Epithelial cell of proximal tubule (primary cell): ENCODE measurements at regions not wholly inside any gene's neighbourhood (a gene's known extent, or its start where the extent isn't known, plus 50 kb on each side); places are given as distances from the start of the nearest gene placed in this dataset.

Experiments used
- DNase-seq: peaks from one replicate; pipeline ENCODE4 v3.0.0-alpha.2; 2011; ENCODE audit warnings: low read depth
- H3K4me3 ChIP-seq: 2 replicates; pipeline ENCODE4 v1.5.1; 2011; ENCODE audit warnings: low read depth, mild to moderate bottlenecking, low read length
- TF ChIP-seq, protein P1 (sequence below): conservative IDR thresholded peaks from 2 replicates; pipeline ENCODE4 v1.5.1; 2012; ENCODE audit warnings: low read depth, mild to moderate bottlenecking, low read length

DNA sequence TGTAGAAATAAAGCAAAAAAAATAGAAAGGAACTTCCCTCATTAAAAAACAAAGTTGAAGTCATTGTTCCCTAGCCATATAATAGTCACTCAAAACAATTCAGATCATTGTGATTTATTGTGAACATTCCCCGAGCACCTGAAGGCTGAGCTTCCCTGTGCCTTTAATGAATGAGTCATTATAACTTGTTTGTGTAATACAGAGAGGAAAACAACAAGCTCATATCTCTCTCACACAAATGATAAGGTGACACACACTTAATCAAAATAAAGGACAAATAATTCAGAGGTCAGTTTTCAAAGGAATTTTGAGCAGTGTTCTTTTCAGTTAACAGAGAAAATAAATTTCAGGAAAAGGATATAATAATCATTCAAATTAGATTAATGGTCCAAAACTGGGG, 326.2 kb downstream of the DUSP10 start:
- no peak for DNase-seq
- TF ChIP-seq, protein P1, sequence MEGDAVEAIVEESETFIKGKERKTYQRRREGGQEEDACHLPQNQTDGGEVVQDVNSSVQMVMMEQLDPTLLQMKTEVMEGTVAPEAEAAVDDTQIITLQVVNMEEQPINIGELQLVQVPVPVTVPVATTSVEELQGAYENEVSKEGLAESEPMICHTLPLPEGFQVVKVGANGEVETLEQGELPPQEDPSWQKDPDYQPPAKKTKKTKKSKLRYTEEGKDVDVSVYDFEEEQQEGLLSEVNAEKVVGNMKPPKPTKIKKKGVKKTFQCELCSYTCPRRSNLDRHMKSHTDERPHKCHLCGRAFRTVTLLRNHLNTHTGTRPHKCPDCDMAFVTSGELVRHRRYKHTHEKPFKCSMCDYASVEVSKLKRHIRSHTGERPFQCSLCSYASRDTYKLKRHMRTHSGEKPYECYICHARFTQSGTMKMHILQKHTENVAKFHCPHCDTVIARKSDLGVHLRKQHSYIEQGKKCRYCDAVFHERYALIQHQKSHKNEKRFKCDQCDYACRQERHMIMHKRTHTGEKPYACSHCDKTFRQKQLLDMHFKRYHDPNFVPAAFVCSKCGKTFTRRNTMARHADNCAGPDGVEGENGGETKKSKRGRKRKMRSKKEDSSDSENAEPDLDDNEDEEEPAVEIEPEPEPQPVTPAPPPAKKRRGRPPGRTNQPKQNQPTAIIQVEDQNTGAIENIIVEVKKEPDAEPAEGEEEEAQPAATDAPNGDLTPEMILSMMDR = no peak
- H3K4me3 ChIP-seq = no peak overlapping the region

- no peak for DNase-seq
- no peak overlapping the region for H3K4me3 ChIP-seq
- TF ChIP-seq, protein P1 = no peak
Measured at GRCh38 chr1:221416142-221416541, 325.7 kb downstream of the DUSP10 start.

- TF ChIP-seq, protein P1 = no peak
- no peak overlapping the region for H3K4me3 ChIP-seq
- no peak for DNase-seq
Measured at GRCh38 chr1:221416723-221417122, 325.2 kb downstream of the DUSP10 start.

- no peak for DNase-seq
- no peak overlapping the region for H3K4me3 ChIP-seq
- TF ChIP-seq, protein P1 = no peak
Measured at GRCh38 chr1:221418346-221418745, 323.5 kb downstream of the DUSP10 start.

- no peak for DNase-seq
- TF ChIP-seq, protein P1 = no peak
- H3K4me3 ChIP-seq = no peak overlapping the region
Measured at GRCh38 chr1:221419513-221420095, 322.3 kb downstream of the DUSP10 start.

DNA sequence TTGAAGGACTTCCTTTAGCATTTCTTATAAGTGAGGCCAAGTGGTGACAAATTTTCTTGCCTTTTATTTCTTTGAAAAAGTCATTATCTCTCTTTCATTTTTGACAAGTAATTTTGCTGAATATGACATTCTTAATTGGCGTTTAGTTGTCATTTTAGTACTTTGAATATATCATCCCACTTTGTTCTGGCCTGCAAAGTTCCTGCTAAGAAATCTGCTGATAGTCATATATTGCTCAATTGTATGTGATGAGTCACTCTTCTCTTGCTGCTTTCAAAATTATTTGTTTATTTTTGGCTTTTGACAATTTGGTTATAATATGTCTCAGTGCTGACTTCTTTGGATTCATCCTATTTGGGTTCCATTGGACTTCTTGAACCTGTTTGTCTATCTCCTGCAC, 312.6 kb downstream of the DUSP10 start:
- TF ChIP-seq, protein P1 = no peak
- H3K4me3 ChIP-seq = no peak overlapping the region
- DNase-seq = no peak
